Activated CD4-positive, alpha-beta memory T cell treated with anti-CD3 and anti-CD28 coated beads, Interleukin-2, amount 10 ng/mL, durations not matched to agents 7 days and 5 days (primary cell): ENCODE measurements at regions not wholly inside any gene's neighbourhood (a gene's known extent, or its start where the extent isn't known, plus 50 kb on each side); places are given as distances from the start of the nearest gene placed in this dataset.

Experiments used
- CTCF ChIA-PET: fragments of 350-600 bp; sonication (Branson Sonifier 250); formaldehyde crosslinking; loops from one replicate; lab custom pipeline; 2021; ENCODE audit warnings: antibody characterized with exemption, inconsistent platforms; lab: Charles Lee
- POLR2A ChIA-PET: fragments of 350-600 bp; sonication (Branson Sonifier 250); formaldehyde crosslinking; loops from one replicate; lab custom pipeline; 2021; ENCODE audit warnings: antibody characterized with exemption; lab: Charles Lee
- DNase-seq: peaks from one replicate; pipeline ENCODE4 v3.0.0-alpha.2; 2020
- H3K27ac Mint-ChIP-seq: one replicate; pipeline ENCODE4 v1.8.0; 2021; ENCODE audit warnings: mild to moderate bottlenecking, mixed read lengths
- H3K27me3 Mint-ChIP-seq: one replicate; pipeline ENCODE4 v1.8.0; 2021; ENCODE audit warnings: mixed read lengths
- H3K36me3 Mint-ChIP-seq: one replicate; pipeline ENCODE4 v1.8.0; 2021; ENCODE audit warnings: low read depth, mixed read lengths
- H3K4me1 Mint-ChIP-seq: one replicate; pipeline ENCODE4 v1.8.0; 2021; ENCODE audit warnings: mixed read lengths
- H3K4me3 Mint-ChIP-seq: one replicate; pipeline ENCODE4 v1.8.0; 2021; ENCODE audit warnings: mild to moderate bottlenecking, mixed read lengths
- H3K9me3 Mint-ChIP-seq: one replicate; pipeline ENCODE4 v1.8.0; 2021; ENCODE audit warnings: mixed read lengths

- Mint-ChIP-seq H3K36me3 (no peaks in the 10 kb centered on the region), H3K4me1 (no peaks in the 10 kb centered on the region), H3K27me3 (no peaks in the 10 kb centered on the region), H3K27ac (no peak overlapping the region), H3K9me3 (peaks cover 14% of the 10 kb centered on the region), H3K4me3 (no peak overlapping the region)
- ChIA-PET POLR2A (no interaction called here), CTCF (no interaction called here)
- no peak for DNase-seq
These were observed 549.6 kb downstream of the PCDH17 start for GRCh38 chr13:58181111-58181510.

GRCh38 chr13:58187881-58188280 lies 556.3 kb downstream of the PCDH17 start:
- ChIA-PET CTCF (no interaction called here), POLR2A (no interaction called here)
- Mint-ChIP-seq H3K9me3 (peaks cover 11% of the 10 kb centered on the region), H3K36me3 (no peaks in the 10 kb centered on the region), H3K27me3 (no peaks in the 10 kb centered on the region), H3K4me1 (no peaks in the 10 kb centered on the region), H3K27ac (no peak overlapping the region), H3K4me3 (no peak overlapping the region)
- DNase-seq: no peak

- Mint-ChIP-seq H3K4me1 (no peaks in the 10 kb centered on the region), H3K27ac (no peak overlapping the region), H3K9me3 (peaks cover 9% of the 10 kb centered on the region), H3K27me3 (no peaks in the 10 kb centered on the region), H3K36me3 (no peaks in the 10 kb centered on the region), H3K4me3 (no peak overlapping the region)
- no peak for DNase-seq
- POLR2A ChIA-PET: no interaction called here
- CTCF ChIA-PET: no interaction called here
These were observed 559.0 kb downstream of the PCDH17 start for GRCh38 chr13:58190577-58190976.

- POLR2A ChIA-PET: no interaction called here
- no peaks in the 10 kb centered on the region for H3K4me1 Mint-ChIP-seq
- peaks cover 2% of the 10 kb centered on the region for H3K9me3 Mint-ChIP-seq
- CTCF ChIA-PET: no interaction called here
- DNase-seq: no peak
- no peaks in the 10 kb centered on the region for H3K36me3 Mint-ChIP-seq
- no peaks in the 10 kb centered on the region for H3K27me3 Mint-ChIP-seq
- H3K27ac Mint-ChIP-seq: no peak overlapping the region
- no peak overlapping the region for H3K4me3 Mint-ChIP-seq
These were observed 560.2 kb downstream of the PCDH17 start for GRCh38 chr13:58191754-58192153.

GRCh38 chr13:58202099-58202498 lies 570.6 kb downstream of the PCDH17 start:
- no peaks in the 10 kb centered on the region for H3K36me3 Mint-ChIP-seq

GRCh38 chr13:58207501-58207900 lies 576.0 kb downstream of the PCDH17 start:
- no peaks in the 10 kb centered on the region for H3K36me3 Mint-ChIP-seq
- H3K9me3 Mint-ChIP-seq: no peaks in the 10 kb centered on the region
- H3K4me3 Mint-ChIP-seq: no peak overlapping the region
- no peaks in the 10 kb centered on the region for H3K27me3 Mint-ChIP-seq
- DNase-seq: no peak
- no peaks in the 10 kb centered on the region for H3K4me1 Mint-ChIP-seq
- H3K27ac Mint-ChIP-seq: no peak overlapping the region
- CTCF ChIA-PET: no interaction called here
- POLR2A ChIA-PET: no interaction called here

More at GRCh38 chr13:58202099-58202498, 570.6 kb downstream of the PCDH17 start:
- no peaks in the 10 kb centered on the region for H3K27me3 Mint-ChIP-seq
- ChIA-PET POLR2A (interaction anchor here (1.1 kb wide), 1 partner anchor 10 kb away, joined by 3 read pairs; no protein-coding TSS in a partner anchor), CTCF (no interaction called here)
- no peak overlapping the region for H3K4me3 Mint-ChIP-seq
- H3K4me1 Mint-ChIP-seq: no peaks in the 10 kb centered on the region
- no peak overlapping the region for H3K27ac Mint-ChIP-seq
- peaks cover 10% of the 10 kb centered on the region for H3K9me3 Mint-ChIP-seq
- no peak for DNase-seq

- no peak overlapping the region for H3K4me3 Mint-ChIP-seq
- CTCF ChIA-PET: no interaction called here
- no peaks in the 10 kb centered on the region for H3K4me1 Mint-ChIP-seq
- peaks cover 9% of the 10 kb centered on the region for H3K9me3 Mint-ChIP-seq
- no peak for DNase-seq
- no peak overlapping the region for H3K27ac Mint-ChIP-seq
- H3K36me3 Mint-ChIP-seq: no peaks in the 10 kb centered on the region
- H3K27me3 Mint-ChIP-seq: no peaks in the 10 kb centered on the region
- POLR2A ChIA-PET: no interaction called here
These were observed 603.9 kb downstream of the PCDH17 start for GRCh38 chr13:58235454-58235853.

GRCh38 chr13:58238972-58239773 lies 607.6 kb downstream of the PCDH17 start:
- H3K4me1 Mint-ChIP-seq: no peaks in the 10 kb centered on the region
- no peak for DNase-seq
- POLR2A ChIA-PET: no interaction called here

GRCh38 chr13:58239774-58240268 lies 608.3 kb downstream of the PCDH17 start:
- Mint-ChIP-seq H3K27ac (no peak overlapping the region), H3K4me3 (no peak overlapping the region), H3K36me3 (no peaks in the 10 kb centered on the region), H3K9me3 (peaks cover 8% of the 10 kb centered on the region), H3K4me1 (no peaks in the 10 kb centered on the region), H3K27me3 (no peaks in the 10 kb centered on the region)
- CTCF ChIA-PET: no interaction called here
- DNase-seq: no peak
- POLR2A ChIA-PET: no interaction called here

More at GRCh38 chr13:58238972-58239773, 607.6 kb downstream of the PCDH17 start:
- Mint-ChIP-seq H3K27me3 (no peaks in the 10 kb centered on the region), H3K36me3 (no peaks in the 10 kb centered on the region), H3K4me3 (no peak overlapping the region), H3K27ac (no peak overlapping the region), H3K9me3 (peaks cover 7% of the 10 kb centered on the region)
- CTCF ChIA-PET: no interaction called here

- H3K36me3 Mint-ChIP-seq: no peaks in the 10 kb centered on the region
- CTCF ChIA-PET: no interaction called here
- POLR2A ChIA-PET: no interaction called here
These were observed 615.5 kb downstream of the PCDH17 start for GRCh38 chr13:58247080-58247479.

GRCh38 chr13:58254943-58255342 lies 623.4 kb downstream of the PCDH17 start:
- Mint-ChIP-seq H3K9me3 (peaks cover 5% of the 10 kb centered on the region), H3K27ac (no peak overlapping the region), H3K27me3 (no peaks in the 10 kb centered on the region), H3K4me1 (no peaks in the 10 kb centered on the region), H3K4me3 (no peak overlapping the region), H3K36me3 (no peaks in the 10 kb centered on the region)
- ChIA-PET CTCF (no interaction called here), POLR2A (no interaction called here)
- no peak for DNase-seq

More at GRCh38 chr13:58247080-58247479, 615.5 kb downstream of the PCDH17 start:
- H3K4me3 Mint-ChIP-seq: no peak overlapping the region
- no peak for DNase-seq
- H3K9me3 Mint-ChIP-seq: peaks cover 5% of the 10 kb centered on the region
- no peaks in the 10 kb centered on the region for H3K4me1 Mint-ChIP-seq
- H3K27me3 Mint-ChIP-seq: no peaks in the 10 kb centered on the region
- no peak overlapping the region for H3K27ac Mint-ChIP-seq

GRCh38 chr13:58266271-58266670 lies 634.7 kb downstream of the PCDH17 start:
- Mint-ChIP-seq H3K4me1 (no peaks in the 10 kb centered on the region), H3K36me3 (no peaks in the 10 kb centered on the region)
- POLR2A ChIA-PET: no interaction called here

GRCh38 chr13:58298556-58299135 lies 667.1 kb downstream of the PCDH17 start:
- DNase-seq: no peak
- POLR2A ChIA-PET: no interaction called here

More at GRCh38 chr13:58266271-58266670, 634.7 kb downstream of the PCDH17 start:
- no peak for DNase-seq
- H3K27me3 Mint-ChIP-seq: no peaks in the 10 kb centered on the region
- peaks cover 5% of the 10 kb centered on the region for H3K9me3 Mint-ChIP-seq
- CTCF ChIA-PET: no interaction called here
- H3K4me3 Mint-ChIP-seq: no peak overlapping the region
- H3K27ac Mint-ChIP-seq: no peak overlapping the region

More at GRCh38 chr13:58298556-58299135, 667.1 kb downstream of the PCDH17 start:
- Mint-ChIP-seq H3K36me3 (no peaks in the 10 kb centered on the region), H3K4me3 (no peak overlapping the region), H3K27ac (no peak overlapping the region), H3K4me1 (no peaks in the 10 kb centered on the region), H3K27me3 (no peaks in the 10 kb centered on the region), H3K9me3 (peaks cover 2% of the 10 kb centered on the region)
- CTCF ChIA-PET: no interaction called here
